Esophagus muscularis mucosa (tissue), 4 donors: ENCODE measurements at regions not wholly inside any gene's neighbourhood (a gene's known extent, or its start where the extent isn't known, plus 50 kb on each side); places are given as distances from the start of the nearest gene placed in this dataset.

ENCODE experiments used
- DNase-seq: peaks from one replicate; pipeline ENCODE4 v3.0.0-alpha.2; 2017; ENCODE audit errors: extremely low spot score
- H3K27ac ChIP-seq, 4 donors: fragments of 200-600 bp; sonication (generic); replicated peaks in 1 of 4; 1 replicate in 3 of 4; 2 replicates in 1 of 4; pipeline ENCODE4 v1.5.1; 2016 to 2019; ENCODE audit warnings: mild to moderate bottlenecking in 1 of 4
- H3K27me3 ChIP-seq, 4 donors: fragments of 200-600 bp; sonication (generic); one replicate each; pipeline versions ENCODE4 v1.5.1 to v1.6.0; 2016 to 2019
- H3K36me3 ChIP-seq, 4 donors: fragments of 200-600 bp; sonication (generic); one replicate each; pipeline ENCODE4 v1.5.1; 2016 to 2019
- H3K4me1 ChIP-seq, 4 donors: fragments of 200-600 bp; sonication (generic); one replicate each; pipeline ENCODE4 v1.5.1; 2016 to 2019
- H3K4me3 ChIP-seq, 4 donors: fragments of 200-600 bp; sonication (generic); 1 replicate in 2 of 4; 2 replicates in 2 of 4; pipeline ENCODE4 v1.5.1; 2016 to 2019; ENCODE audit warnings: mild to moderate bottlenecking in 4 of 4, moderate library complexity in 1 of 4
- H3K9me3 ChIP-seq, 4 donors: fragments of 200-600 bp; sonication (generic); 1 replicate in 3 of 4; 2 replicates in 1 of 4; pipeline ENCODE4 v1.5.1; 2016 to 2019
- EP300 ChIP-seq: sonication (generic); formaldehyde crosslinking; IDR thresholded peaks from one replicate; pipeline ENCODE4 v1.6.1; 2017; ENCODE audit warnings: antibody characterized with exemption
- POLR2A ChIP-seq: fragments of 450-650 bp; IDR thresholded peaks from one replicate; pipeline ENCODE4 v1.6.1; 2017; ENCODE audit warnings: antibody characterized with exemption, moderate library complexity, mild to moderate bottlenecking, low read depth
- POLR2AphosphoS5 ChIP-seq, 2 donors: sonication (generic); formaldehyde crosslinking; IDR thresholded peaks; one replicate each; pipeline ENCODE4 v1.6.1; 2017; ENCODE audit warnings: antibody characterized with exemption in 2 of 2
- WGBS: methylation state at CpG from one replicate; pipeline ENCODE4 v1.1.5; 2018; 5-methylcytosine and 5-hydroxymethylcytosine counted together
- intact Hi-C: fragments of 100-400 bp; cut with DNase I; formaldehyde crosslinking; loops from one replicate; pipeline ENCODE4 v1.15.1; 2023
- TF ChIP-seq, protein P1 (sequence below), 3 experiments: fragments of 200-600 bp in 2 of 3; fragments of 450-650 bp in 1 of 3; sonication (generic) in 2 of 3; IDR thresholded peaks; one replicate each; pipeline ENCODE4 v1.5.1; 2017 to 2019; ENCODE audit warnings: antibody characterized with exemption in 3 of 3, mild to moderate bottlenecking in 2 of 3, moderate library complexity in 1 of 3

DNA sequence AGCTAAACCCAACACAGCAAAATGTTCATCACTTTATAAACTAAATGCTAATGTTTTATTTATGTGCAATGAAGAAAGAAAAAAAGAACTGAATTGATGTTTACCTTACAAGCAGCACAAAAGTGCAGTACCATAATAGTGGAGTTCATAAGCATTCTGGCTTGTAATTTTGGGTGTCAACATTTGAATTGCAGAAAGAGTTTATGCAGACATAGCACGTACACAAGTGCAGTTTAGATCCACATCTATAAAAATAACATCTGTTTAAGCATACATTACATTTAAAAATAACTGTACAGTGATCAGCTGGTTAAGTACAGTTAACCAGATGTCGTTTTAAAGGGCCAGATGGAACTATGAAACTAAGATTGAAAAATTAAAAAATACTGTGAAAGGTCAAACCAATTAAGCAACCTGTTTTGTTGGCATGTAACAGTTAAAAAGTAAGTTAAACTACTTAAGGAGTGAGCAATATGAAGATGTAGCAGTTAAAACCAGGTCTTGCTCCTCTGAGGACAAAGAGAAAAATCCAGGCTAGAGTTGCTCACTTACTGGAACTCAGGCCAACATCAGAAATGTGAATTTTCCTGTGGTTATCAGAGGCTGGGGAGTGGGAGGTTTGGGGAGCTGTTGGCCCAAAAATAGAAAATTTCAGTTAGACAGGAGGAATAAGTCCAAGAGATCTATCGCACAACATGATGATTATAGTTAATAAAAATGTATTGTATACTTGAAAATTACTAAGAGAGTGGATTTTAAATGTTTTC is 204.9 kb upstream of the MDFIC2 start:
- DNase-seq: no peak
- Histone ChIP-seq H3K36me3 (no peaks in the 10 kb centered on the region), H3K9me3 (no peaks in the 10 kb centered on the region), H3K27me3 (no peaks in the 10 kb centered on the region), H3K4me1 (peaks cover 0 to 15% (median 7%) of the 10 kb centered on the region in 4 donors), H3K27ac (no peak overlapping the region), H3K4me3 (no peak overlapping the region)
- 55% methylated on average over 3 of the region's 3 CpGs for WGBS
- TF ChIP-seq, protein P1, sequence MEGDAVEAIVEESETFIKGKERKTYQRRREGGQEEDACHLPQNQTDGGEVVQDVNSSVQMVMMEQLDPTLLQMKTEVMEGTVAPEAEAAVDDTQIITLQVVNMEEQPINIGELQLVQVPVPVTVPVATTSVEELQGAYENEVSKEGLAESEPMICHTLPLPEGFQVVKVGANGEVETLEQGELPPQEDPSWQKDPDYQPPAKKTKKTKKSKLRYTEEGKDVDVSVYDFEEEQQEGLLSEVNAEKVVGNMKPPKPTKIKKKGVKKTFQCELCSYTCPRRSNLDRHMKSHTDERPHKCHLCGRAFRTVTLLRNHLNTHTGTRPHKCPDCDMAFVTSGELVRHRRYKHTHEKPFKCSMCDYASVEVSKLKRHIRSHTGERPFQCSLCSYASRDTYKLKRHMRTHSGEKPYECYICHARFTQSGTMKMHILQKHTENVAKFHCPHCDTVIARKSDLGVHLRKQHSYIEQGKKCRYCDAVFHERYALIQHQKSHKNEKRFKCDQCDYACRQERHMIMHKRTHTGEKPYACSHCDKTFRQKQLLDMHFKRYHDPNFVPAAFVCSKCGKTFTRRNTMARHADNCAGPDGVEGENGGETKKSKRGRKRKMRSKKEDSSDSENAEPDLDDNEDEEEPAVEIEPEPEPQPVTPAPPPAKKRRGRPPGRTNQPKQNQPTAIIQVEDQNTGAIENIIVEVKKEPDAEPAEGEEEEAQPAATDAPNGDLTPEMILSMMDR (IDR thresholded peaks at IDR 0.05): no peak
- TF ChIP-seq EP300: no peak
- no peak for TF ChIP-seq POLR2AphosphoS5 (IDR thresholded peaks at IDR 0.05)
- no peak for TF ChIP-seq POLR2A
- intact Hi-C loops: no loop called here

DNA sequence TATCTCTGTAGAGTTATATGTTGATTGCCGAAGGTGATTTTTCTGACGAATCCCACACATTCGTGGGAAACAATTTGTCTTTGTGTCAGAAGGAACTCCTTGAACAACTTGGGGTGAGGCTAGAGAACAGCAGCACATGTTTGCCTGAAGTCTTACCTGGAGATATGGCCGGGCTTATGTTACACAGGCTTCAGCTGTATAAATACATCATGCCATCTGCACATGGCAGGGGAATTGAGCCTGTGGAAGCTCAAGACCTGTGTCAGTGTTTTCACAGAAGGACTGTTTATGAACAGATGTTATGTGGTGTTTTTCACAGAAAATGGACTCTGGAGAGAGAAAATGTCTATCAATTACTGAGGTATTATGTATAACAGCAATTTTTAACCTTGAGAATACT is 203.6 kb upstream of the MDFIC2 start:
- WGBS: 80% methylated on average over 4 of the region's 4 CpGs
- Histone ChIP-seq H3K4me1 (peaks cover 0 to 15% (median 7%) of the 10 kb centered on the region in 4 donors), H3K9me3 (no peaks in the 10 kb centered on the region), H3K27me3 (no peaks in the 10 kb centered on the region), H3K36me3 (no peaks in the 10 kb centered on the region), H3K27ac (no peak overlapping the region), H3K4me3 (no peak overlapping the region)
- intact Hi-C loops: no loop called here
- no peak for DNase-seq
- TF ChIP-seq EP300 (no peak), POLR2AphosphoS5 (IDR thresholded peaks at IDR 0.05) (no peak)
- TF ChIP-seq, protein P1 (IDR thresholded peaks at IDR 0.05): no peak

DNA sequence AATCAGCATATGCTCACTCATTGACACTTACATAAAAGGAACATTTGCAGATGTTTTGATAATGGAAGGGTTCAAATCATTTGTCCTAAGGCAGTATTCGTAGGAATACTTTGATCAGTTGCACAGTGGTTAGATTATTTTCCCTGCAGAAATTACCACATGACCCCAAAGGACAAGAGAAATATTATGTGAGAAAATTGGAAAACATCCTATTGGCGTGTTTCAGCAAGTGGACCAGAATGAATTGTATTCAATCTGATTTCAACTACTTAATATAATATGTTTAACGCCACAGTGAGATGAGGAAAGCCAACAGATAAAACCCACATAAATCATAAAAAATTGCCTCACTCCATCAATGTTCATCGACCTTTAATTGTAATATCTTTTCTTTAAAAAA is 195.0 kb upstream of the MDFIC2 start:
- no peaks in the 10 kb centered on the region for H3K9me3 ChIP-seq
- intact Hi-C loops: no loop called here
- H3K4me3 ChIP-seq: no peak overlapping the region
- H3K27ac ChIP-seq: no peak overlapping the region
- peaks cover 0 to 19% (median 11%) of the 10 kb centered on the region in 4 donors for H3K4me1 ChIP-seq
- no peaks in the 10 kb centered on the region for H3K27me3 ChIP-seq
- no peak for TF ChIP-seq POLR2A
- TF ChIP-seq, protein P1 (IDR thresholded peaks at IDR 0.05): no peak
- TF ChIP-seq EP300: no peak
- TF ChIP-seq POLR2AphosphoS5 (IDR thresholded peaks at IDR 0.05): no peak
- DNase-seq: no peak
- no peaks in the 10 kb centered on the region for H3K36me3 ChIP-seq
- 76% methylated on average over 4 of the region's 4 CpGs for WGBS

DNA sequence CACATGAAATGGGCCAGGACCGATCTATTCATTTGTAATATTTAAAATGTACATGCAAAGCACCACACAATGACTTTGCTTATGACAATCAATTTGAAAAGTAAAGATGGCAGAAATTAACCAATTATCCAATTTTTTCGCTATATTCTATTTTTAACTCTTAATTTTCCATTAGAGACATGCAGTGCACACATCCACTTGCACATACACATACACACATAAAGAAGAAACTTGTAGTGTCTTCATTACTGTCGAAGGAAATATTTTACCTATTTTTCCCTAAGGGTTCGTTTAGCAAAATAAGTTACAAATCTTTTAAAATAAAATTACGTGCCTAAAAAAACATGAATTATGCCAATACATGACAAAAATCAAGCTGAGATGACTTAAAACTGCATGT is 194.3 kb upstream of the MDFIC2 start:
- no peak for DNase-seq
- 88% methylated on average over 5 of the region's 5 CpGs for WGBS

More for the DNA sequence above, 194.3 kb upstream of the MDFIC2 start:
- no peak overlapping the region for H3K4me3 ChIP-seq
- H3K36me3 ChIP-seq: no peaks in the 10 kb centered on the region
- H3K27ac ChIP-seq: peak overlapping the region in 1 of 4 donors; percentile 8
- TF ChIP-seq EP300 (no peak), POLR2AphosphoS5 (IDR thresholded peaks at IDR 0.05) (no peak), POLR2A (no peak)
- TF ChIP-seq, protein P1 (IDR thresholded peaks at IDR 0.05): no peak
- intact Hi-C loops: no loop called here
- H3K9me3 ChIP-seq: no peaks in the 10 kb centered on the region
- no peaks in the 10 kb centered on the region for H3K27me3 ChIP-seq
- peaks cover 0 to 19% (median 11%) of the 10 kb centered on the region in 4 donors for H3K4me1 ChIP-seq
